ENCODE measurements at regions not wholly inside any gene's neighbourhood (a gene's known extent, or its start where the extent isn't known, plus 50 kb on each side); places are given as distances from the start of the nearest gene placed in this dataset.

- no peak for DNase-seq (ENCODE audit: low read depth, low spot score)
- in situ Hi-C loops (cut with HindIII; ENCODE audit: low pct_unique_long_range_greater_than_20kb, low sequenced_read_pairs), result no loop called here
Measured at GRCh38 chr13:62910541-62911060, 1495.0 kb upstream of the PCDH20 start.

- in situ Hi-C loops (cut with HindIII; ENCODE audit: low pct_unique_long_range_greater_than_20kb, low sequenced_read_pairs), result no loop called here
- DNase-seq (ENCODE audit: low read depth, low spot score), result no peak
Measured at GRCh38 chr13:62908321-62908720, 1492.7 kb upstream of the PCDH20 start.

- in situ Hi-C loops (cut with HindIII; ENCODE audit: low pct_unique_long_range_greater_than_20kb, low sequenced_read_pairs), result no loop called here
- no peak for DNase-seq (ENCODE audit: low read depth, low spot score)
Measured at GRCh38 chr13:62906896-62907295, 1491.2 kb upstream of the PCDH20 start.

GRCh38 chr13:62906469-62906868, 1490.8 kb upstream of the PCDH20 start:
- no peak for DNase-seq (ENCODE audit: low read depth, low spot score)
- in situ Hi-C loops (cut with HindIII; ENCODE audit: low pct_unique_long_range_greater_than_20kb, low sequenced_read_pairs), result no loop called here

- in situ Hi-C loops (cut with HindIII; ENCODE audit: low pct_unique_long_range_greater_than_20kb, low sequenced_read_pairs), result no loop called here
- no peak for DNase-seq (ENCODE audit: low read depth, low spot score)
Measured at GRCh38 chr13:62887046-62887445, 1471.4 kb upstream of the PCDH20 start.

GRCh38 chr13:62879071-62879470, 1463.4 kb upstream of the PCDH20 start:
- in situ Hi-C loops (cut with HindIII; ENCODE audit: low pct_unique_long_range_greater_than_20kb, low sequenced_read_pairs), result no loop called here
- DNase-seq (ENCODE audit: low read depth, low spot score), result peak; percentile 3

GRCh38 chr13:62875118-62875640, 1459.5 kb upstream of the PCDH20 start:
- in situ Hi-C loops (cut with HindIII; ENCODE audit: low pct_unique_long_range_greater_than_20kb, low sequenced_read_pairs), result no loop called here
- DNase-seq (ENCODE audit: low read depth, low spot score), result no peak

GRCh38 chr13:62850331-62850730, 1434.7 kb upstream of the PCDH20 start:
- no peak for DNase-seq (ENCODE audit: low read depth, low spot score)
- in situ Hi-C loops (cut with HindIII; ENCODE audit: low pct_unique_long_range_greater_than_20kb, low sequenced_read_pairs), result no loop called here

- DNase-seq (ENCODE audit: low read depth, low spot score), result no peak
- in situ Hi-C loops (cut with HindIII; ENCODE audit: low pct_unique_long_range_greater_than_20kb, low sequenced_read_pairs), result no loop called here
Measured at GRCh38 chr13:62847520-62847919, 1431.9 kb upstream of the PCDH20 start.

- in situ Hi-C loops (cut with HindIII; ENCODE audit: low pct_unique_long_range_greater_than_20kb, low sequenced_read_pairs), result no loop called here
- no peak for DNase-seq (ENCODE audit: low read depth, low spot score)
Measured at GRCh38 chr13:62846302-62846701, 1430.7 kb upstream of the PCDH20 start.

- in situ Hi-C loops (cut with HindIII; ENCODE audit: low pct_unique_long_range_greater_than_20kb, low sequenced_read_pairs), result no loop called here
- no peak for DNase-seq (ENCODE audit: low read depth, low spot score)
Measured at GRCh38 chr13:62839338-62839737, 1423.7 kb upstream of the PCDH20 start.

- in situ Hi-C loops (cut with HindIII; ENCODE audit: low pct_unique_long_range_greater_than_20kb, low sequenced_read_pairs), result no loop called here
- DNase-seq (ENCODE audit: low read depth, low spot score), result no peak
Measured at GRCh38 chr13:62838929-62839328, 1423.3 kb upstream of the PCDH20 start.

- no peak for DNase-seq (ENCODE audit: low read depth, low spot score)
- in situ Hi-C loops (cut with HindIII; ENCODE audit: low pct_unique_long_range_greater_than_20kb, low sequenced_read_pairs), result no loop called here
Measured at GRCh38 chr13:62837895-62838294, 1422.2 kb upstream of the PCDH20 start.

- DNase-seq (ENCODE audit: low read depth, low spot score), result no peak
- in situ Hi-C loops (cut with HindIII; ENCODE audit: low pct_unique_long_range_greater_than_20kb, low sequenced_read_pairs), result no loop called here
Measured at GRCh38 chr13:62829486-62829885, 1413.8 kb upstream of the PCDH20 start.

GRCh38 chr13:62799931-62800436, 1384.3 kb upstream of the PCDH20 start:
- in situ Hi-C loops (cut with HindIII; ENCODE audit: low pct_unique_long_range_greater_than_20kb, low sequenced_read_pairs), result no loop called here

GRCh38 chr13:62799038-62799535, 1383.4 kb upstream of the PCDH20 start:
- in situ Hi-C loops (cut with HindIII; ENCODE audit: low pct_unique_long_range_greater_than_20kb, low sequenced_read_pairs), result no loop called here
- DNase-seq (ENCODE audit: low read depth, low spot score), result no peak

More at GRCh38 chr13:62799931-62800436, 1384.3 kb upstream of the PCDH20 start:
- DNase-seq (ENCODE audit: low read depth, low spot score), result no peak

- no peak for DNase-seq (ENCODE audit: low read depth, low spot score)
- in situ Hi-C loops (cut with HindIII; ENCODE audit: low pct_unique_long_range_greater_than_20kb, low sequenced_read_pairs), result no loop called here
Measured at GRCh38 chr13:62793850-62794249, 1378.2 kb upstream of the PCDH20 start.

GRCh38 chr13:62781866-62782265, 1366.2 kb upstream of the PCDH20 start:
- no peak for DNase-seq (ENCODE audit: low read depth, low spot score)
- in situ Hi-C loops (cut with HindIII; ENCODE audit: low pct_unique_long_range_greater_than_20kb, low sequenced_read_pairs), result no loop called here

- in situ Hi-C loops (cut with HindIII; ENCODE audit: low pct_unique_long_range_greater_than_20kb, low sequenced_read_pairs), result no loop called here
- no peak for DNase-seq (ENCODE audit: low read depth, low spot score)
Measured at GRCh38 chr13:62779161-62779560, 1363.5 kb upstream of the PCDH20 start.

Data from SK-MEL-5 (cell line).